ENCODE measurements at regions not wholly inside any gene's neighbourhood (a gene's known extent, or its start where the extent isn't known, plus 50 kb on each side); places are given as distances from the start of the nearest gene placed in this dataset.
"Not testable (repeated sequence)": the region's sequence is repeated elsewhere in the genome, so short reads cannot be mapped to it uniquely, and the experiment has no call there.

- no peak for FAIRE-seq
- DNase-seq (ENCODE audit: insufficient read length, low spot score), result no peak
Measured at GRCh38 chr6:23790756-23791155, 335.3 kb upstream of the NRSN1 start.

DNA sequence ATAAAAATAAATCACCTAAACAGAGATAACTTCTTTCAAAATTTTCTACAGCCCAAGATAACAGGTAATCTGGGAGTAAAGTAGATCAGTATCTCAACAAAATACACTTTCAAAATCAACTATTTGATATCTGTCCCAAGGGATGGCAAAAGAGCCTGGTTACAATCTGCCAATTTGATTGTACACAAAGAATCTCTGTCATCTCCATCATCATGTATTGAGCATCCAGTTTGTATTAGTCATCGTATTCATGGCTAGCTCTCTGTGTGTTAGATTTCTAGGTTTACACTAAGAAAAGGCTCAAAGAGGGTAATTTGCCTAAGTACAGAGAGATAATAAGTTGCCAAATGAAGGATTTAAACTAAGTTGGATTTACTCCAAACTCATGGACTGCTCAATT lies 329.0 kb upstream of the NRSN1 start:
- FAIRE-seq, result no peak

GRCh38 chr6:23804289-23804688 lies 321.7 kb upstream of the NRSN1 start:
- FAIRE-seq; DNase-seq (ENCODE audit: insufficient read length, low spot score): not testable (repeated sequence)

More for the DNA sequence above, 329.0 kb upstream of the NRSN1 start:
- no peak for DNase-seq (ENCODE audit: insufficient read length, low spot score)

DNA sequence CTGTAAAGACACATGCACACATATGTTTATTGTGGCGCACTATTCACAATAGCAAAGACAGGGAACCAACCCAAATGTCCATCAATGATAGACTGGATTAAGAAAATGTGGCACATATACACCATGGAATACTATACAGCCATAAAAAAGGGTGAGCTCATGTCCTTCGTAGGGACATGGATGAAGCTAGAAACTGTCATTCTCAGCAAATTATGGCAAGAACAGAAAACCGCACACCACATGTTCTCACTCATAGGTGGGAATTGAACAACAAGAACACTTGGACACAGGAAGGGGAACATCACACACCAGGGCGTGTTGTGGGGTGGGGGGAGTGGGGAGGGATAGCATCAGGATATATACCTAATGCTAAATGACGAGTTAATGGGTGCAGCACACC lies 304.9 kb upstream of the NRSN1 start:
- not testable (repeated sequence) for DNase-seq (ENCODE audit: insufficient read length, low spot score); FAIRE-seq

- no peak for DNase-seq (ENCODE audit: insufficient read length, low spot score)
- FAIRE-seq, result no peak
Measured at GRCh38 chr6:23823421-23823820, 302.6 kb upstream of the NRSN1 start.

GRCh38 chr6:23826572-23826971 lies 299.4 kb upstream of the NRSN1 start:
- FAIRE-seq (no peak), DNase-seq (ENCODE audit: insufficient read length, low spot score) (no peak)

- no peak for FAIRE-seq
- no peak for DNase-seq (ENCODE audit: insufficient read length, low spot score)
Measured at GRCh38 chr6:23828861-23829260, 297.2 kb upstream of the NRSN1 start.

DNA sequence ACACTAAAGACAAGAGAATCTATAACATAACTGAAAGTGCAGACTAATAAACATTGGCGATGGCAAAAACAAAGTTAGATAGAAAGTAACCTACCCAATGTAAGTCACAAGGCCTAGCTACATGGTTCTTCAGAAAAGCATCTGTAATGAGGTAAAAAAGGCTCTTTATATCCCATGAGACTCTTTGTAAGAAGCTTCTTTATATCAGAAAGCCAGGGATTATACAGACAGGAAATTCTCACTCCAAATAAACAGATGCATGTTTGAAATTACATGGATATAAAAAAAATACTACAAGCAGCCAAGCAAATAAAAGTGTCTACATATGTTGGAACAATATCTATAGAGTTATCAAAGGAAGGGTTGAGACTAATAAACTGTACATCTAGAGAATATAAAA lies 284.9 kb upstream of the NRSN1 start:
- FAIRE-seq (no peak), DNase-seq (ENCODE audit: insufficient read length, low spot score) (no peak)

DNA sequence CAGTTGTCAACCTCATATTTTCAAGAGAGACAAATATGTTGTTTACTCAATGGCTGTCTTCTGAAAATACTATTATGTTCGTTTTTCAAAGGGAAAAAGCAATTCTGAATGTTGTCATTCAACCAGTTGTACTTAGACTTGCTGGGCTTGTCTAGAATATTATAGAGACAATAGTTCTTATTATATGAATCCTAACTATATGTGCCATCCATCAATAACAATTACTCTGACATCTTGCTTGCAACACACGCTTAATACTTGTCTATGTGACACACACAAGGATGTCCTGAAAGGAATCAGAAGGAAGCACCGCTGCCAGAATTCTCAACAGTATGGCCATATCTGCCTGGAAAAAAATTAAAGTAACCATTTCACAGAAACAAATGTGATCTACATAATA lies 283.3 kb upstream of the NRSN1 start:
- FAIRE-seq (no peak), DNase-seq (ENCODE audit: insufficient read length, low spot score) (no peak)

DNA sequence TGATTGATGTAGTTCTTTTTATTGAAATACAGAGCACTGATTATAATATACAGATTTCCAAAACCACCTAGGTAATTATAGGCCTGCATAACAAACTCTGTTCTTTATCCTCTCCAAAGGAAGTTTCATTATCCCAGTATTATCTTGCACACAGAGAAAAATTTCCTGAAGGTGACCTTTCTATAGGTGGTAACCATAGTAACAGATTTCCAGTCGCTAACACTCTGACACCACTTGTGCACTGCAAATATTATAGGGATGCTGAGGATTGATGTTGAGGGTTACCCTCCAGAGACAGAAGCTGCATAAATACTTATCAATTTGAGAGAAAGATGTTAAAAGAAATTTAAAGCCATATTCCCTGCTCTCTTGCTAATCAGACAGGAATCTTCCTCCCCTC lies 274.5 kb upstream of the NRSN1 start:
- no peak for DNase-seq (ENCODE audit: insufficient read length, low spot score)

GRCh38 chr6:23853566-23854133 lies 272.4 kb upstream of the NRSN1 start:
- not testable (repeated sequence) for DNase-seq (ENCODE audit: insufficient read length, low spot score); FAIRE-seq

More for the DNA sequence above, 274.5 kb upstream of the NRSN1 start:
- no peak for FAIRE-seq

DNA sequence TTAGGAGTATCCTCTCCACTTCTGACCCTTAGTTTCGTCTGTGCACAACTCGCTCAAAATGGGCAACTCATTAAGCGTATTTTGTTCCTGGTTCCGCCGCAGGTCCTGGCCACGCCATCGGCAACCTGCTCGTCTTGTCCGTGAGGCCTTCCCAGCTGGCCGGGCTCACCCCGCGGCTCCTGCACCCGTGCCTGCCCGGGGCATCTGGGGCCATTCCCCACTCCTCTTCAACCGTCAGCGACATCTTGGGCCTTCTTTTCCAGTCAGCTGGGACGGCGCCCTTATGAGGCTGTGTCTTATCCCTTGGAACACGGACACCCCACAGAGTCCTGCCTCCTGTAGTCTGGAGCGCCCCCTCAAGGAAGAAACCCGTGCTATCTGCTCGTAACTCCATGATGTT lies 271.9 kb upstream of the NRSN1 start:
- DNase-seq (ENCODE audit: insufficient read length, low spot score); FAIRE-seq: not testable (repeated sequence)

DNA sequence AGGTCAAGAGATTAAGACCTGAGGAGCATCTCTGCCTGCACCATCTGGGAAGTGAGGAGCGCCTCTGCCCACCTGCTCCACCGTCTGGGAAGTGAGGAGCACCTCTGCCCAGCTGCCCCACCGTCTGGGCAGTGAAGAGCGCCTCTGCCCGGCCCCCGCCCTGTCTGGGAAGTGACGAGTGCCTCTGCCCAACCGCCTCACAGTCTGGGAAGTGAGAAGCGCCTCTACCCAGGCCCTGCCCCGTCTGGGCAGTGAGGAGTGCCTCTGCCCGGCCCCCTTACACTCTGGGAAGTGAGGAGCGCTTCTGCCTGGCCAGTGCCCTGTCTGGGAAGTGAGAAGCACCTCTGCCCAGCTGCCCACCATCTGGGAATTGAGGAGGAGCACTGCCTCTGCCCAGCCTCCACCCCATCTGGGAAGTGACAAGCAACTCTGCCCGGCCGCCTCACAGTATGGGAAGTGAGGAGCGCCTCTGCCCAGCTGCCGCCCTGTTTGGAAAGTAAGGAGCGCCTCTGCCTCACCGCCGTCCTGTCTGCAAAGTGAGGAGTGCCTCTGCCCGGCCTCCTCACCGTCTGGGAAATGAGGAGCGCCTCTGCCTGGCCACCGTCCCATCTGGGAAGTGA lies 270.4 kb upstream of the NRSN1 start:
- no peak for FAIRE-seq

DNA sequence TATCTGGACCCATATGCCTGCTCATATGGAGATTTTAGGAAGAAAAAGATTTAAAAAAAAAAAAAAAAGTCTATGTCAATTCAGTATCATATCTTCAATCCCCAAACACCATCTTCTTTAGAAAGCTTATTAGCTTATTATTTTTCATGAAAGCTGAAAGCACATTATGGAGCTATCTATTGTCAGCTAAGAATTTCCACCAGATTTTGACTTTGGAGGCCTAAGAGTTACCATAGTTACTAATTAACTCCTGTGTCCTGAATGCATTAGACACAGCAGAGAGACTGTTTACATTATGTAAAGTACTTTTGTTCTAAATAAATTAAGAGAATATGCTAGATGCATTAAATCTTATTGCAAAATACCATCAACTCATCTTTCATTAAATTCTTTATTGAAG lies 255.5 kb upstream of the NRSN1 start:
- no peak for DNase-seq (ENCODE audit: insufficient read length, low spot score)
- no peak for FAIRE-seq

More for the DNA sequence above, 270.4 kb upstream of the NRSN1 start:
- no peak for DNase-seq (ENCODE audit: insufficient read length, low spot score)

DNA sequence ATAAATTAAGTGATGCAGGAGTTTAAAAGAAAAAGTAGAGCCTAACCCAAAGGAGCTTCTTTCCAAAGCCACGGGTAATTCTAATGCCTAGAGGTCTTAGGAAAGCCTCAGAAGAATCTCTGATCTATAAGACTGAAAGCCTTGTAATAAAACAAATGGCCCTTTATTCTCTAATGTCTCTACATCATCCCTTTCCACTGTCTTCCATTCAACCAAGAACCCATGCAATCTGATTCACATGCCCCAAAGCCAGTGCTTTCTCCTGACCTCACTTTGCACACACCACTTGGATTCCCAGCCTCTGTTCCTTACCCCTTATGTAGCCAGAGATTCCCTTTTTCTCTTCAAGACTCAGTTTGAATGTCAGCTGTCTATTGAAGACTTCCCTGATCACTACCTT lies 252.9 kb upstream of the NRSN1 start:
- DNase-seq (ENCODE audit: insufficient read length, low spot score) (no peak), FAIRE-seq (no peak)

GRCh38 chr6:23875006-23875405 lies 251.0 kb upstream of the NRSN1 start:
- DNase-seq (ENCODE audit: insufficient read length, low spot score), result no peak

GRCh38 chr6:23879816-23880215 lies 246.2 kb upstream of the NRSN1 start:
- FAIRE-seq, result no peak

More at GRCh38 chr6:23875006-23875405, 251.0 kb upstream of the NRSN1 start:
- no peak for FAIRE-seq

DNA sequence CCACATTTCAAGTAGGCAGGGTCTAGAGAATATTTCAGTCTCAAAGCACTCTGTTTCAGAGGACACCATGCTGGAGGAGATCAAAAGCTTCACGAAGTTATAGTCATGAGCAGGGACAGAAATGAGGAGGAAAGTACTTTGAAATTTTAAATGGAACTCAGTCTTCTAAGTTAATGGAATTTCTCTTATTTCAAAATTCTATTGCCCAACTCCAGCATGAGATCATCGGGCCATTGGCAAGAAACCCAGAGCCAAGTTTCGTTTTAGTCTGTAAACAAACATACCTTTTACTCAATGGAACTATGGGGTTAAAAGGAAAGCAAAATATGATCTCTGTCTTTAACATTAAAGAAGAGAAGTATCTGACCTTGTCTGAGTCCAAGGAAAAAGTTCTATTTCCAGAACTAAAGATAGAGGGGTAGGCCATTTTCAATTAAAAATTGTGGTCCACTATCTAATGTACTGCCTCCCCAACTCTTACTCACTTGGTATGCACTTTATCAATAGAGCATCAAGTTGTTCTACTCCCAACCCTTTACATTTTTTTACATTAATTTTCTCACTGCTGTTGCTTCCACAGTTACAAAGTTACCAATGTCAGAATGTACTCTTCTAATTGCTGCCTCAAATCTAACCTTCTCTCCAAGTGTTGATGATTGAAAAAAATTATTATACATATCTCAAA lies 235.3 kb upstream of the NRSN1 start:
- DNase-seq (ENCODE audit: insufficient read length, low spot score) (no peak), FAIRE-seq (no peak)

More at GRCh38 chr6:23879816-23880215, 246.2 kb upstream of the NRSN1 start:
- no peak for DNase-seq (ENCODE audit: insufficient read length, low spot score)

DNA sequence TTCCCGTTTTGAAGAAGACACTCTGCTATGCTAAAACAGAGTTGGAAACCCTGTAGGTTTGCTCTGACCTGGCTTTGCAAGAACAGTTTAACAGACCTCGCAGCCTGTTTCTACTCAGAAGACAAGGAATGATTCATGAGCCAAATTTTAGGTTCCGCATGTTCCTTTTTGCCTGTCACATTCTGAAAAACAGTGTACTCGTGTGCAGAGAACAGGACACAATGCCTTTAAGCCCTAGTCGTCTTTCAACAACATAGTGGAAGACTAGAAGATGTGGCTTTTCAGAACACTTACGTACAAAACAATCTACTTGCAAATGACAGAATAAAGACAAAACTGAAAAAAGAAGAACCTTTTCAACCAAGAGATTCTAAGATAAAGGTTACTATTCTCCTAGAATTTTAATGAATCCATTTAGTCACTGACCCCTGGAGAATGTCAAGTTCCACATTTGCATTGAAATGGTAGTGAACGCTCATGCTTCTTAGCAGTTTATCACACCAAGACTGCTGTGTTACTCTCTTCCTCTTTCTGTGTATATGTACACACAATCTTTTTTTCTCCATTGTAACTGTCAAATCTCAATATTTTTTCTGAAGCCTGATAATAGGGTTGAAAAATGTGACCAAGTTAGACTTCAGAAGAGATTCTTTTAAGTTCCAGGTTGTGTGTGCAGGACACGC lies 220.7 kb upstream of the NRSN1 start:
- no peak for FAIRE-seq

GRCh38 chr6:23910420-23910819 lies 215.6 kb upstream of the NRSN1 start:
- no peak for DNase-seq (ENCODE audit: insufficient read length, low spot score)
- no peak for FAIRE-seq

More for the DNA sequence above, 220.7 kb upstream of the NRSN1 start:
- no peak for DNase-seq (ENCODE audit: insufficient read length, low spot score)

DNA sequence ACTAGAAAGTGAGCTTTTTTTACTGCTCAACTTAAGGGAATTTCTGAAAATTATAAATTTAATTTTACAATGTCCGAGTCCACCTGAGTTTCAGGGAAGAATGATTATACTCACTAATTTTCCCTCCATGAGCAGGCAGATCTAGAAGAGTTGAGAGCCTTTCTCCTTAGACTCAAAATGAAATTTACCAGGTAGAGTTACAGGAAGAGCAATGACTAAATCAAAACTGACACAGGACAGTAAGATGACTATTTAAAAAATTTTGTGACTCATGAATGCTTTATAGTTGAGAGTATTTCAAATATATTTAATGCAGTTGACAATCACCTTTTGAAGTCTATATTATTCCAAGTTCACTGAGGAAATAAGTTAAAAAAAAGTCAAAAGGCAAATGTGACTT lies 198.1 kb upstream of the NRSN1 start:
- no peak for FAIRE-seq
- no peak for DNase-seq (ENCODE audit: insufficient read length, low spot score)

Measured in GM19239 (cell line).